Activated T-cell treated with anti-CD3 and anti-CD28 coated beads for 24 hours (primary cell): ENCODE measurements at regions not wholly inside any gene's neighbourhood (a gene's known extent, or its start where the extent isn't known, plus 50 kb on each side); places are given as distances from the start of the nearest gene placed in this dataset.
"Not testable (repeated sequence)": the region's sequence is repeated elsewhere in the genome, so short reads cannot be mapped to it uniquely, and the experiment has no call there.

Source experiments
- DNase-seq: peaks from one replicate; pipeline ENCODE4 v3.0.0-alpha.2; 2020; ENCODE audit warnings: low read depth

- DNase-seq, result no peak
These were observed 61.8 kb downstream of the SDR9C7 start for GRCh38 chr12:56872366-56872765.

GRCh38 chr12:56867216-56867615 is 67.0 kb downstream of the SDR9C7 start:
- DNase-seq, result no peak

GRCh38 chr12:56866493-56866892 is 67.7 kb downstream of the SDR9C7 start:
- DNase-seq, result no peak

DNA sequence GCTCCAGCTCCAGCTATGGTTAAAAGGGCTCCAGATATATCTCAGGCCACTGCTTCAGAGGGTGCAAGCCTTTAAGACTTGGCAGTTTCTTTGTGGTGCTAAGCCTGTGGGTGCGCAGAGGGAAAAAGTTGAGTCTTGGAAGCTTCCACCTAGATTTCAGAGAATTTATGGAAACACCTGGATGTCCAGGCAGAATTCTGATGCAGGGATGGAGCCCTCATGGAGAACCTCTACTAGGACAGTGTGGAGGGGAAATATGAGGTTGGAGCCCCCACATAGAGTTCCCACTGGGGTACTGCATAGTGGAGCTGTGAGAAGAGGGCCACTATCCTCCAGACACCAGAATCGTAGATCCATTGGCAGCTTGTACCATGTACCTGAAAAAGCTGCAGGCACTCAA is 69.9 kb downstream of the SDR9C7 start:
- DNase-seq, result no peak

DNA sequence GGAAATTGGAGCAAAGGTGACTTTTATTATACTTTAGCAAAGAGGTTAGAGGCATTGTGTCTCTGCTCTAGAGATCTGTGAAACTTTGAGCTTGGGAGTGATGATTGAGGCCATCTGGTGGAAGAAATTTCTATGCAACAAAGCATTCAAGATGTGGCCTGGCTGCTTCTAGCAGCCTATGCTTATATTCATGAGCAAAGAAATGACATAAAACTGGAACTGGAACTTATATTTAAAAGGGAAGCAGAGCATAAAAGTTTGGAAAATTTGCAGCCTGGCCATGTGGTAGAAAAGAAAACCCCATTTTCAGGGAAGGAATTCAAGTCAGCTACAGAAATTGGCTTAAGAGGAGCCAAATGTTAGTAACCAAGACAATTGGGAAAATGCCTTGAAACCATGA is 70.4 kb downstream of the SDR9C7 start:
- DNase-seq, result no peak

DNA sequence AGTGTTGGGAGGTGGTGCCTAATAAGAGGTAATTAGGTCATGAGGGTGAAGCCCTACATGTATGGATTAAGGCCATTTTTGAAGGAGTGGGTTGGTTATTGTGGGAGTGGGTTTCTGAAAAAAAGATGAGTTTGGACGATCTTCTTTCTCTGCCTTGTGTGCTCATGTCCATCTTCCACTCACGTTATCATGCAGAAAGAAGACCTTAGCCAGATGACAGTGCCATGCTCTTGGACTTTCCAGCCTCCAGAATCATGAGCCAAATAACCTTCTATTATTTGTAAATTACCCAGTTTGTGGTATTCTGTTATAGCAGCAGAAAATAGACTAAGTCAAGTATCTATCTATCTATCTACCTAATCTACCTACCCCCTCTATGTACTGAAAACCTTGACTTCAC is 71.9 kb downstream of the SDR9C7 start:
- no peak for DNase-seq

- DNase-seq, result not testable (repeated sequence)
These were observed 80.7 kb downstream of the SDR9C7 start for GRCh38 chr12:56853392-56853978.

DNA sequence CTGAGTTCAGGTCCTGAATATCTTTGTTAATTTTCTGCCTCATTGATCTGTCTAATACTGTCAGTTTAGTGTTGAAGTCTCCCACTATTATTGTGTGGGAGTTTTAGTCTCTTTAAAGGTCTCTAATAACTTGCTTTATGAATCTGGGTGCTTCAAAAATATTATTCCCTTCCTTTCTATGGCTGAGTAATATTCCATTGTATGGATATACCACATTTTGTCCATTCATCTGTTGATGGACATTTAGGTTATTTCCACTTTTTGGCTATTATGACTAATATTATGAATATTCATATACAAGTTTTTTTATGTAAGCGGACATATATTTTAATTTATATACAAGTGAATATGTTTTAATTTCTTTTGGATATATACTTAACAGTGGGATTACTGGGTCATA is 82.7 kb downstream of the SDR9C7 start:
- DNase-seq, result no peak

GRCh38 chr12:56840922-56841321 is 77.8 kb downstream of the HSD17B6 start:
- no peak for DNase-seq

- DNase-seq, result peak; percentile 14
These were observed 76.8 kb downstream of the HSD17B6 start for GRCh38 chr12:56839915-56840325.

DNA sequence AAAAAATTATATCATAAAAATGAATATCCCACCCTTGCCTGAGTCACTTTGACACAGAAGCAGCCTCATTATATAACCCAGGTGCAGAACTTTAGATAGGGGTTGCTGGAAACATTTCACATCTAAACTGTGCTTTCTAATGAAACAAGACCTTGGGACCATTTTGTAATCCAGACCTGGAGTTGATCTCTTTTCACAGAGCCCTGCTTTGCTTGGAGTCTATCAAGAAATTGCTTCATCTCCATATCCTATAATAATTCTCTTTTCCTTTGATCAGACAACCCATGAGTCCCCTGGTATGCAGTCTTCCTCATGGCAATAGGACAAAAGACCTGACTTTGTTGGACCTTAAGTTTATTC is 76.3 kb downstream of the HSD17B6 start:
- DNase-seq, result no peak

GRCh38 chr12:56838621-56839488 is 75.7 kb downstream of the HSD17B6 start:
- DNase-seq, result no peak
